ENCODE measurements at regions not wholly inside any gene's neighbourhood (a gene's known extent, or its start where the extent isn't known, plus 50 kb on each side); places are given as distances from the start of the nearest gene placed in this dataset.

- Histone ChIP-seq H3K9me3 (ENCODE audit: insufficient read depth, low read length) (no peaks in the 10 kb centered on the region), H3K4me2 (ENCODE audit: low read depth, low read length, poor library complexity, severe bottlenecking) (no peak overlapping the region), H3K4me3 (ENCODE audit: insufficient read depth, low read length, poor library complexity, severe bottlenecking) (no peak overlapping the region), H3K79me2 (ENCODE audit: insufficient read depth, low read length) (no peaks in the 10 kb centered on the region), H3K27me3 (ENCODE audit: low read length) (no peaks in the 10 kb centered on the region), H3K27ac (ENCODE audit: low read depth, low read length) (no peak overlapping the region), H3K9ac (ENCODE audit: low read length) (no peak overlapping the region), H3K9me2 (replicated peaks; ENCODE audit: insufficient read depth, low read length) (no peaks in the 10 kb centered on the region), H3F3A (ENCODE audit: insufficient read depth) (no peaks in the 10 kb centered on the region), H2AFZ (ENCODE audit: low read depth, low read length, severe bottlenecking) (no peak overlapping the region), H4K20me1 (ENCODE audit: low read depth, low read length) (no peaks in the 10 kb centered on the region), H3K36me3 (ENCODE audit: low read length) (no peaks in the 10 kb centered on the region)
- no peak for TF ChIP-seq CTCF (IDR thresholded peaks at IDR 0.05; ENCODE audit: insufficient read depth, low read length, poor library complexity, severe bottlenecking)
- no peak for TF ChIP-seq EZH2phosphoT487 (conservative IDR thresholded peaks at IDR 0.05; ENCODE audit: low read length)
These were observed 118.3 kb downstream of the VPREB1 start for GRCh38 chr22:22362936-22363335.

- no peak overlapping the region for H3K9ac ChIP-seq (ENCODE audit: low read length)
- no peak overlapping the region for H3K4me3 ChIP-seq (ENCODE audit: insufficient read depth, low read length, poor library complexity, severe bottlenecking)
- H3K36me3 ChIP-seq (ENCODE audit: low read length): no peaks in the 10 kb centered on the region
- H3K9me3 ChIP-seq (ENCODE audit: insufficient read depth, low read length): no peaks in the 10 kb centered on the region
- no peaks in the 10 kb centered on the region for H3K27me3 ChIP-seq (ENCODE audit: low read length)
- H3K27ac ChIP-seq (ENCODE audit: low read depth, low read length): no peak overlapping the region
- H2AFZ ChIP-seq (ENCODE audit: low read depth, low read length, severe bottlenecking): no peak overlapping the region
- no peaks in the 10 kb centered on the region for H3K79me2 ChIP-seq (ENCODE audit: insufficient read depth, low read length)
- H3K4me2 ChIP-seq (ENCODE audit: low read depth, low read length, poor library complexity, severe bottlenecking): no peak overlapping the region
- H3F3A ChIP-seq (ENCODE audit: insufficient read depth): no peaks in the 10 kb centered on the region
- no peak for TF ChIP-seq CTCF (IDR thresholded peaks at IDR 0.05; ENCODE audit: insufficient read depth, low read length, poor library complexity, severe bottlenecking)
- TF ChIP-seq EZH2phosphoT487 (conservative IDR thresholded peaks at IDR 0.05; ENCODE audit: low read length): no peak
- no peaks in the 10 kb centered on the region for H3K9me2 ChIP-seq (replicated peaks; ENCODE audit: insufficient read depth, low read length)
- no peaks in the 10 kb centered on the region for H4K20me1 ChIP-seq (ENCODE audit: low read depth, low read length)
These were observed 119.6 kb downstream of the VPREB1 start for GRCh38 chr22:22364207-22364606.

- Histone ChIP-seq H3K36me3 (ENCODE audit: low read length) (no peaks in the 10 kb centered on the region), H3K9me2 (replicated peaks; ENCODE audit: insufficient read depth, low read length) (no peaks in the 10 kb centered on the region), H3K9me3 (ENCODE audit: insufficient read depth, low read length) (no peaks in the 10 kb centered on the region), H3K4me3 (ENCODE audit: insufficient read depth, low read length, poor library complexity, severe bottlenecking) (no peak overlapping the region), H3K27ac (ENCODE audit: low read depth, low read length) (no peak overlapping the region), H3K27me3 (ENCODE audit: low read length) (no peaks in the 10 kb centered on the region), H3K4me2 (ENCODE audit: low read depth, low read length, poor library complexity, severe bottlenecking) (no peak overlapping the region), H3F3A (ENCODE audit: insufficient read depth) (0 out of 2 replicates have a peak, but pooled peaks cover 4% of the 10 kb centered on the region), H2AFZ (ENCODE audit: low read depth, low read length, severe bottlenecking) (no peak overlapping the region), H3K9ac (ENCODE audit: low read length) (no peak overlapping the region), H4K20me1 (ENCODE audit: low read depth, low read length) (no peaks in the 10 kb centered on the region), H3K79me2 (ENCODE audit: insufficient read depth, low read length) (no peaks in the 10 kb centered on the region)
- TF ChIP-seq EZH2phosphoT487 (conservative IDR thresholded peaks at IDR 0.05; ENCODE audit: low read length): no peak
- TF ChIP-seq CTCF (IDR thresholded peaks at IDR 0.05; ENCODE audit: insufficient read depth, low read length, poor library complexity, severe bottlenecking): no peak
These were observed 122.0 kb downstream of the VPREB1 start for GRCh38 chr22:22366537-22366936.
